Thoracic aorta (tissue), 2 donors: ENCODE measurements at regions not wholly inside any gene's neighbourhood (a gene's known extent, or its start where the extent isn't known, plus 50 kb on each side); places are given as distances from the start of the nearest gene placed in this dataset.

Experiments used
- ATAC-seq: fragments of 150-250 bp; one replicate; pipeline ENCODE4 v1.8.0; 2017; ENCODE audit warnings: low read depth; ENCODE audit not compliant: insufficient number of reproducible peaks, low FRiP score
- DNase-seq: peaks from one replicate; pipeline ENCODE4 v3.0.0-alpha.2; 2020; ENCODE audit warnings: low spot score
- H3K27ac ChIP-seq, 2 donors: fragments of 200-600 bp; sonication (generic); 1 replicate in 1 of 2; 2 replicates in 1 of 2; pipeline ENCODE4 v1.5.1; 2016; ENCODE audit warnings: mild to moderate bottlenecking in 2 of 2, moderate library complexity in 2 of 2
- H3K27me3 ChIP-seq: fragments of 200-600 bp; sonication (generic); replicated peaks from 2 replicates; pipeline ENCODE4 v1.6.0; 2016; ENCODE audit warnings: mild to moderate bottlenecking; ENCODE audit not compliant: insufficient read depth
- H3K36me3 ChIP-seq: fragments of 200-600 bp; sonication (generic); one replicate; pipeline ENCODE4 v1.5.1; 2016
- H3K4me1 ChIP-seq, 2 donors: fragments of 200-600 bp; sonication (generic); 1 replicate in 1 of 2; 2 replicates in 1 of 2; pipeline versions ENCODE4 v1.5.1 to v1.6.0; 2016; ENCODE audit warnings: low read depth in 2 of 2, mild to moderate bottlenecking in 1 of 2; ENCODE audit not compliant: control insufficient read depth in 1 of 2
- H3K4me3 ChIP-seq: fragments of 200-600 bp; sonication (generic); 2 replicates; pipeline ENCODE4 v1.5.1; 2016; ENCODE audit warnings: mild to moderate bottlenecking
- H3K9me3 ChIP-seq: fragments of 200-600 bp; sonication (generic); 2 replicates; pipeline ENCODE4 v1.5.1; 2016
- TF ChIP-seq, protein P1 (sequence below): fragments of 200-600 bp; sonication (generic); IDR thresholded peaks from one replicate; pipeline ENCODE4 v1.5.1; 2019; ENCODE audit warnings: antibody characterized with exemption

DNA sequence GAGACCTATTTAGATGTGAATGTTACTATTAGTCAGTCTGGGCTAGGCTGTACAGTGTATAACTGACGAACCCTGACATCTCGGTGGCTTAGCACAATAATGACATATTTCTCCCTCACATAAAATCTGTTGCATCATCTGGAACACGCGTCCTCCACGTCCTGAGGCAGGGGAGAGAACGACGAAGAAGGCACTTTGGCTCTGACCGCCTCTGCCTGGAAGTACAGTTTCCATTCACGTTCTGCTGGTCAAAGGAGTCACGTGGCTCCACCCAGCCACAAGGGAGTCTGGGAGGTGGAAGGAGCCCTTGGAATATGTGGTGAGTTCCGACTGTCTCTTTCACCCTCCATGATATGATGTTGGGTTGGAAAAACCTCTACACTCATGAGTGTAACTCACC is 55.1 kb upstream of the CD82 start:
- Histone ChIP-seq H3K27me3 (no peaks in the 10 kb centered on the region), H3K4me1 (no peaks in the 10 kb centered on the region), H3K36me3 (no peaks in the 10 kb centered on the region), H3K27ac (no peak overlapping the region), H3K9me3 (peaks cover 7% of the 10 kb centered on the region), H3K4me3 (no peak overlapping the region)
- ATAC-seq (no peak), DNase-seq (no peak)
- TF ChIP-seq, protein P1, sequence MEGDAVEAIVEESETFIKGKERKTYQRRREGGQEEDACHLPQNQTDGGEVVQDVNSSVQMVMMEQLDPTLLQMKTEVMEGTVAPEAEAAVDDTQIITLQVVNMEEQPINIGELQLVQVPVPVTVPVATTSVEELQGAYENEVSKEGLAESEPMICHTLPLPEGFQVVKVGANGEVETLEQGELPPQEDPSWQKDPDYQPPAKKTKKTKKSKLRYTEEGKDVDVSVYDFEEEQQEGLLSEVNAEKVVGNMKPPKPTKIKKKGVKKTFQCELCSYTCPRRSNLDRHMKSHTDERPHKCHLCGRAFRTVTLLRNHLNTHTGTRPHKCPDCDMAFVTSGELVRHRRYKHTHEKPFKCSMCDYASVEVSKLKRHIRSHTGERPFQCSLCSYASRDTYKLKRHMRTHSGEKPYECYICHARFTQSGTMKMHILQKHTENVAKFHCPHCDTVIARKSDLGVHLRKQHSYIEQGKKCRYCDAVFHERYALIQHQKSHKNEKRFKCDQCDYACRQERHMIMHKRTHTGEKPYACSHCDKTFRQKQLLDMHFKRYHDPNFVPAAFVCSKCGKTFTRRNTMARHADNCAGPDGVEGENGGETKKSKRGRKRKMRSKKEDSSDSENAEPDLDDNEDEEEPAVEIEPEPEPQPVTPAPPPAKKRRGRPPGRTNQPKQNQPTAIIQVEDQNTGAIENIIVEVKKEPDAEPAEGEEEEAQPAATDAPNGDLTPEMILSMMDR: no peak

DNA sequence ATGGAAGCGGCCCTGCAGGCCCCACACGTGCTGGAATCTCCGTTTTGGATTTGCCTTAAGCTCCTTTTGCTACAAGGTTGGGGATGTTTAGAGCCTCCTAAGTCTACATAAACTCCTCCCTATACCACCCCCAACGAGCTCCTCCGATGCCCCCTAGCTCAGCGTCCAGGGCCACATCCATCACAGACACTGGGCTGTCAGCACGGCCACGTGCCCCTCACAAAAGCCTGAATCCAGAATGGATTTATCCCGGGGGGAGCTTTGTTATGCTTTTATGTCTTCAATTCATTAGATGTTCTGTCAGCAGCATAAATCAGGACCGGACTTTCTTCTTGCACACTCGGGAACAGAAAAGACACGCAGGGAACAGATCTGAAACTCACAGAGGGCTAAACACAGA is 52.6 kb upstream of the CD82 start:
- Histone ChIP-seq H3K4me1 (no peaks in the 10 kb centered on the region), H3K9me3 (no peaks in the 10 kb centered on the region), H3K27me3 (no peaks in the 10 kb centered on the region), H3K4me3 (no peak overlapping the region), H3K27ac (no peak overlapping the region), H3K36me3 (no peaks in the 10 kb centered on the region)
- DNase-seq (no peak), ATAC-seq (no peak)
- TF ChIP-seq, protein P1: no peak

GRCh38 chr11:44515048-44515447 is 50.4 kb upstream of the CD82 start:
- no peaks in the 10 kb centered on the region for H3K4me1 ChIP-seq
- DNase-seq (no peak), ATAC-seq (no peak)
- no peaks in the 10 kb centered on the region for H3K36me3 ChIP-seq
- no peak overlapping the region for H3K27ac ChIP-seq
- TF ChIP-seq, protein P1: no peak
- H3K27me3 ChIP-seq: no peaks in the 10 kb centered on the region
- no peak overlapping the region for H3K4me3 ChIP-seq
- H3K9me3 ChIP-seq: no peaks in the 10 kb centered on the region
